Fibroblast of lung (primary cell): ENCODE measurements at regions not wholly inside any gene's neighbourhood (a gene's known extent, or its start where the extent isn't known, plus 50 kb on each side); places are given as distances from the start of the nearest gene placed in this dataset.

Experiments used
- DNase-seq, 2 donors: peaks; one replicate each; pipeline versions ENCODE4 v3.0.0 to v3.0.0-alpha.2; 2010; ENCODE audit warnings: low read depth in 2 of 2
- H2AFZ ChIP-seq: 2 replicates; pipeline ENCODE4 v1.5.1; 2012; ENCODE audit warnings: low read length, control low read depth, inconsistent platforms
- H3K27ac ChIP-seq: 2 replicates; pipeline ENCODE4 v1.5.1; 2011; ENCODE audit warnings: low read length, control low read depth; ENCODE audit not compliant: insufficient read depth
- H3K27me3 ChIP-seq: 2 replicates; pipeline ENCODE4 v1.5.1; 2011; ENCODE audit warnings: mild to moderate bottlenecking, low read length; ENCODE audit not compliant: control insufficient read depth, insufficient read depth
- H3K36me3 ChIP-seq: 2 replicates; pipeline ENCODE4 v1.5.1; 2011; ENCODE audit warnings: low read length; ENCODE audit not compliant: control insufficient read depth, insufficient read depth
- H3K4me1 ChIP-seq: 2 replicates; pipeline ENCODE4 v1.5.1; 2011; ENCODE audit warnings: low read length; ENCODE audit not compliant: control insufficient read depth, insufficient read depth; ENCODE audit errors: extremely low read depth
- H3K4me2 ChIP-seq: 2 replicates; pipeline ENCODE4 v1.5.1; 2011; ENCODE audit warnings: low read length, control low read depth; ENCODE audit not compliant: insufficient read depth; ENCODE audit errors: extremely low read depth
- H3K4me3 ChIP-seq, 4 experiments: fragments of 200-600 bp in 1 of 4; sonication (generic) in 1 of 4; replicated peaks in 1 of 4; 2 replicates each; pipeline ENCODE4 v1.5.1; 2011 to 2016; ENCODE audit warnings: low read length in 4 of 4, low read depth in 3 of 4, mild to moderate bottlenecking in 3 of 4, control low read depth in 2 of 4, inconsistent platforms in 1 of 4, mixed read lengths in 1 of 4; ENCODE audit not compliant: insufficient read depth in 1 of 4; ENCODE audit errors: control extremely low read depth in 1 of 4
- H3K79me2 ChIP-seq: 2 replicates; pipeline ENCODE4 v1.5.1; 2012; ENCODE audit warnings: mild to moderate bottlenecking, low read length, inconsistent platforms; ENCODE audit not compliant: control insufficient read depth, insufficient read depth
- H3K9ac ChIP-seq: 2 replicates; pipeline ENCODE4 v1.5.1; 2011; ENCODE audit warnings: mild to moderate bottlenecking, low read length, control low read depth; ENCODE audit not compliant: insufficient read depth
- H3K9me3 ChIP-seq: 2 replicates; pipeline ENCODE4 v1.5.1; 2012; ENCODE audit warnings: low read depth, low read length; ENCODE audit not compliant: control insufficient read depth, insufficient read depth
- H4K20me1 ChIP-seq: 2 replicates; pipeline ENCODE4 v1.5.1; 2011; ENCODE audit warnings: low read length; ENCODE audit not compliant: control insufficient read depth, insufficient read depth; ENCODE audit errors: extremely low read depth
- EZH2 ChIP-seq: IDR thresholded peaks from 2 replicates; pipeline ENCODE4 v1.5.1; 2012; ENCODE audit warnings: low read length, control low read depth, mild to moderate bottlenecking; ENCODE audit errors: missing control alignments
- TF ChIP-seq, protein P1 (sequence below), 2 donors: IDR thresholded peaks in 1 of 2; conservative IDR thresholded peaks in 1 of 2; 1 replicate in 1 of 2; 2 replicates in 1 of 2; pipeline ENCODE4 v1.5.1; 2011 to 2012; ENCODE audit warnings: low read length in 2 of 2, control low read depth in 1 of 2, inconsistent platforms in 1 of 2, low read depth in 1 of 2, mild to moderate bottlenecking in 1 of 2

DNA sequence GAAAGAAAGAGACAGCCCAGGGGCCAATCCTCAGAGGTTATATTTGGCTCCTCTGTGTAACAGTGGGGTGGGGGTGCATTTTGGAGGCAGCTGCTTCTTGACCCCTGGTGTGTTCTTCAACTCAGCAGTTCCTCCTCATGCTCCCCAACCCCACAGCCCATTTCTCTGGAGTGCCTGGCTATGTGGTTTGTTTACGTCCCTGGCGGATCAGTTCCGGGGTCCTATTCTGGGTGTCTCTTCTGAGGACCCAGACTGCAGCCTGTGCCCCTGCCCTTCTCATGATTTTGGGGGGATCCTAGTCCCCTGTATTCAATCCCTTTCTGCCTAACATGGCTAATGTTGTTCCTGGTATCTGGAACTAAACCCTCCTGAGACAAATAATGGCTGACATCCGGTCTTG lies 70.5 kb upstream of the SULF2 start:
- Histone ChIP-seq H3K27ac (no peak overlapping the region), H3K36me3 (no peaks in the 10 kb centered on the region), H3K4me3 (no peak overlapping the region), H3K27me3 (no peaks in the 10 kb centered on the region), H3K79me2 (no peaks in the 10 kb centered on the region), H3K9me3 (no peaks in the 10 kb centered on the region), H3K4me2 (no peak overlapping the region), H3K9ac (no peak overlapping the region), H3K4me1 (no peaks in the 10 kb centered on the region), H2AFZ (no peak overlapping the region), H4K20me1 (no peaks in the 10 kb centered on the region)
- DNase-seq, result no peak
- TF ChIP-seq, protein P1, sequence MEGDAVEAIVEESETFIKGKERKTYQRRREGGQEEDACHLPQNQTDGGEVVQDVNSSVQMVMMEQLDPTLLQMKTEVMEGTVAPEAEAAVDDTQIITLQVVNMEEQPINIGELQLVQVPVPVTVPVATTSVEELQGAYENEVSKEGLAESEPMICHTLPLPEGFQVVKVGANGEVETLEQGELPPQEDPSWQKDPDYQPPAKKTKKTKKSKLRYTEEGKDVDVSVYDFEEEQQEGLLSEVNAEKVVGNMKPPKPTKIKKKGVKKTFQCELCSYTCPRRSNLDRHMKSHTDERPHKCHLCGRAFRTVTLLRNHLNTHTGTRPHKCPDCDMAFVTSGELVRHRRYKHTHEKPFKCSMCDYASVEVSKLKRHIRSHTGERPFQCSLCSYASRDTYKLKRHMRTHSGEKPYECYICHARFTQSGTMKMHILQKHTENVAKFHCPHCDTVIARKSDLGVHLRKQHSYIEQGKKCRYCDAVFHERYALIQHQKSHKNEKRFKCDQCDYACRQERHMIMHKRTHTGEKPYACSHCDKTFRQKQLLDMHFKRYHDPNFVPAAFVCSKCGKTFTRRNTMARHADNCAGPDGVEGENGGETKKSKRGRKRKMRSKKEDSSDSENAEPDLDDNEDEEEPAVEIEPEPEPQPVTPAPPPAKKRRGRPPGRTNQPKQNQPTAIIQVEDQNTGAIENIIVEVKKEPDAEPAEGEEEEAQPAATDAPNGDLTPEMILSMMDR (conservative IDR thresholded peaks at IDR 0.05 in 1 of 2, IDR thresholded peaks at IDR 0.05 in 1 of 2; ENCODE audit: low read depth in 1 of 2, low read length in 2 of 2), result no peak
- no peak for TF ChIP-seq EZH2

DNA sequence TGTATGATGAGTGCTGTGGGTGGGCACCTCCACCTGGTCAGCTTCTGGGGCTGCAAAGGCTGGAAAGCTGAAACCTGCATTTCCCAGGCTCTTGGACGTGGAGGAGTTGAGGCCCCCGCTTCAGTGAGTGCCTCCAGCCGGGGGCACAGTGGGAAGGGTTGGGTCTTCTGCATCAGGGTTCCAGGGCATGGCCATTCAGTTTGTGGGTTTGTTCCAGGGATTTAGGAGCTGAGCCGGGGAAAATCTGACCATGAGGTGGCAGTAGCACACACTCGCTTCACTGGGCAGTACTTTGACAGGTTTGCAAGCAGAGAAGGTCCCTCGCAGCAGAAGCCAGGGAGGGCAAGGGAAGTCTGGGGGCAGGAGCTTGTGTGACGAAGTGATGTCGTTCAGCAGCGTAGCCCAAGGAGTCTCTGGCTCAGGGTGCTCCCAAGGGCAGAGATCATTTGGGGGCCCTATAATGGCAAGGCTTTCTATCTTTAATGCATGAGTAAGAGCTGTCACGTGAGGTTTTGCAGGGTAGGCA lies 69.5 kb upstream of the SULF2 start:
- peak; percentile 43 to 56 for DNase-seq

DNA sequence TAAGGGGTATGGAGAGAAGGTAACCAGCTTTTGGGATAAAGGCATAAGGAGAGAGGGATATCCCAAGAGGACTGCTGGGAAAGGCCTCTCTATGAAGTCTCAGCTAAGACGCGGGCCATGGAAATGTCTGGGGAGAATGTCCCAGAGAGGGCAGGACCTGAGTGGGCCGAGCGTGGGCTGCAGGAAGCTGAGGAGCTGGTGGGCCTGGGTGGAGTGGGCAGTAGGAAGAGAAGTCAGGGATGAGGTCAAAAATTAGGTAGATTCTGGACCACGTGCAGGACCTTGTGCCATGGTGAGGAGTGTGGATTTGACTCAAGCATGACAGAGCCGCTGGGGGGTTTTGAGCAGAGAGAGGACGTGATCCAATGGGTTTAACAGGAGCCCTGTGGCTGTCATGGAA lies 66.5 kb upstream of the SULF2 start:
- no peaks in the 10 kb centered on the region for H3K27me3 ChIP-seq
- H4K20me1 ChIP-seq, result no peaks in the 10 kb centered on the region
- H3K36me3 ChIP-seq, result no peaks in the 10 kb centered on the region
- H3K4me2 ChIP-seq, result no peak overlapping the region
- no peak overlapping the region for H3K27ac ChIP-seq
- no peak overlapping the region for H2AFZ ChIP-seq
- no peak overlapping the region for H3K9ac ChIP-seq
- H3K4me3 ChIP-seq, result no peak overlapping the region
- no peak for DNase-seq
- TF ChIP-seq EZH2, result no peak
- TF ChIP-seq, protein P1 (conservative IDR thresholded peaks at IDR 0.05 in 1 of 2, IDR thresholded peaks at IDR 0.05 in 1 of 2; ENCODE audit: low read depth in 1 of 2, low read length in 2 of 2), result no peak
- no peaks in the 10 kb centered on the region for H3K9me3 ChIP-seq
- no peaks in the 10 kb centered on the region for H3K4me1 ChIP-seq
- no peaks in the 10 kb centered on the region for H3K79me2 ChIP-seq

More for the DNA sequence above, 69.5 kb upstream of the SULF2 start:
- Histone ChIP-seq H3K9ac (no peak overlapping the region), H3K4me2 (no peak overlapping the region), H3K9me3 (no peaks in the 10 kb centered on the region), H3K4me1 (no peaks in the 10 kb centered on the region), H4K20me1 (no peaks in the 10 kb centered on the region), H3K4me3 (no peak overlapping the region), H2AFZ (no peak overlapping the region), H3K36me3 (no peaks in the 10 kb centered on the region), H3K79me2 (no peaks in the 10 kb centered on the region), H3K27me3 (no peaks in the 10 kb centered on the region), H3K27ac (no peak overlapping the region)
- TF ChIP-seq, protein P1 (conservative IDR thresholded peaks at IDR 0.05 in 1 of 2, IDR thresholded peaks at IDR 0.05 in 1 of 2; ENCODE audit: low read depth in 1 of 2, low read length in 2 of 2), result peak; percentile 19 to 60
- TF ChIP-seq EZH2, result no peak
